IMR-90 (cell line): ENCODE measurements at regions not wholly inside any gene's neighbourhood (a gene's known extent, or its start where the extent isn't known, plus 50 kb on each side); places are given as distances from the start of the nearest gene placed in this dataset.

Experiments used
- ATAC-seq: fragments of 200-7000 bp; cut with Tn5 transposase; 2 replicates; pipeline ENCODE4 v1.9.1; 2020; ENCODE audit warnings: low read depth, mild to moderate bottlenecking, moderate library complexity
- BruUV-seq: library from RNA; stranded (reverse); fragments of 400-500 nt; replicated peaks from 2 replicates; lab custom pipeline; 2021; lab: Mats Ljungman, UMichigan
- CTCF ChIA-PET: fragments of 300-600 bp; formaldehyde crosslinking; extraction: SDS; loops from one replicate; lab custom pipeline; 2021; ENCODE audit warnings: antibody characterized with exemption; lab: Yijun Ruan, JAX
- POLR2A ChIA-PET: fragments of 300-600 bp; sonication (Branson Sonifier 250); formaldehyde crosslinking; loops from one replicate; lab custom pipeline; 2022; ENCODE audit warnings: antibody characterized with exemption; ENCODE audit not compliant: unreplicated experiment; lab: Charles Lee
- DNase-seq: peaks from one replicate; pipeline ENCODE4 v3.0.0; 2013
- H2AFZ ChIP-seq: replicated peaks from 2 replicates; pipeline ENCODE3; 2013; ENCODE audit warnings: low read length, mild to moderate bottlenecking; ENCODE audit not compliant: poor library complexity
- H2AK5ac ChIP-seq: 2 replicates; pipeline ENCODE4 v1.6.1; 2013; ENCODE audit warnings: low read depth, low read length, inconsistent platforms
- H2AK9ac ChIP-seq: replicated peaks from 2 replicates; pipeline ENCODE3; 2013; ENCODE audit warnings: mild to moderate bottlenecking, low read depth, low read length, moderate library complexity; ENCODE audit not compliant: poor library complexity
- H2BK120ac ChIP-seq: 2 replicates; pipeline ENCODE4 v1.6.1; 2013; ENCODE audit warnings: low read depth, low read length, inconsistent platforms
- H2BK15ac ChIP-seq: 3 replicates; pipeline ENCODE4 v1.6.1; 2013; ENCODE audit warnings: low read depth, low read length, inconsistent platforms
- H2BK20ac ChIP-seq: 2 replicates; pipeline ENCODE4 v1.6.1; 2013; ENCODE audit warnings: low read depth, mild to moderate bottlenecking, inconsistent platforms, low read length, moderate library complexity
- H2BK5ac ChIP-seq: 2 replicates; pipeline ENCODE4 v1.6.1; 2013; ENCODE audit warnings: mild to moderate bottlenecking, low read depth, low read length, inconsistent platforms; ENCODE audit not compliant: poor library complexity, severe bottlenecking
- H3K14ac ChIP-seq: replicated peaks from 2 replicates; pipeline ENCODE4 v1.6.1; 2013; ENCODE audit warnings: low read depth, low read length, inconsistent platforms
- H3K18ac ChIP-seq: 2 replicates; pipeline ENCODE4 v1.6.1; 2013; ENCODE audit warnings: low read depth, low read length, control low read depth
- H3K23ac ChIP-seq: 2 replicates; pipeline ENCODE4 v1.6.1; 2013; ENCODE audit warnings: low read depth, low read length, inconsistent platforms
- H3K27ac ChIP-seq: 2 replicates; pipeline ENCODE4 v1.5.1; 2013; ENCODE audit warnings: mild to moderate bottlenecking, control low read depth, low read length; ENCODE audit not compliant: insufficient read depth
- H3K27me3 ChIP-seq: 2 replicates; pipeline ENCODE4 v1.6.1; 2013; ENCODE audit warnings: low read length; ENCODE audit not compliant: control insufficient read depth, insufficient read depth
- H3K36me3 ChIP-seq: 2 replicates; pipeline ENCODE4 v1.6.1; 2013; ENCODE audit warnings: low read length, mixed read lengths; ENCODE audit not compliant: control insufficient read depth, insufficient read depth
- H3K4ac ChIP-seq: 2 replicates; pipeline ENCODE4 v1.6.1; 2013; ENCODE audit warnings: low read depth, low read length, inconsistent platforms
- H3K4me1 ChIP-seq: 2 replicates; pipeline ENCODE4 v1.6.1; 2013; ENCODE audit warnings: low read length, mixed read lengths; ENCODE audit not compliant: control insufficient read depth, insufficient read depth
- H3K4me2 ChIP-seq: 2 replicates; pipeline ENCODE4 v1.6.1; 2013; ENCODE audit warnings: low read depth, mild to moderate bottlenecking, control low read depth, low read length, moderate library complexity
- H3K4me3 ChIP-seq: 2 replicates; pipeline ENCODE4 v1.5.1; 2013; ENCODE audit warnings: low read depth, mild to moderate bottlenecking, control low read depth, low read length, moderate library complexity; ENCODE audit not compliant: insufficient read depth
- H3K56ac ChIP-seq: 2 replicates; pipeline ENCODE4 v1.6.1; 2013; ENCODE audit warnings: low read length, inconsistent platforms; ENCODE audit not compliant: insufficient read depth; ENCODE audit errors: extremely low read depth
- H3K79me1 ChIP-seq, 2 experiments: 2 replicates each; pipeline ENCODE4 v1.6.1; 2013; ENCODE audit warnings: low read length in 2 of 2, inconsistent platforms in 1 of 2, low read depth in 1 of 2
- H3K9ac ChIP-seq: 2 replicates; pipeline ENCODE4 v1.6.1; 2013; ENCODE audit warnings: low read depth, low read length, control low read depth
- H3K9me1 ChIP-seq: 2 replicates; pipeline ENCODE4 v1.6.1; 2013; ENCODE audit warnings: low read length, inconsistent platforms; ENCODE audit not compliant: insufficient read depth
- H3K9me3 ChIP-seq: 2 replicates; pipeline ENCODE4 v1.6.1; 2013; ENCODE audit warnings: low read length; ENCODE audit not compliant: control insufficient read depth, insufficient read depth
- H4K20me1 ChIP-seq: 2 replicates; pipeline ENCODE4 v1.6.1; 2013; ENCODE audit warnings: low read length, inconsistent platforms; ENCODE audit not compliant: insufficient read depth
- H4K5ac ChIP-seq: 2 replicates; pipeline ENCODE4 v1.6.1; 2013; ENCODE audit warnings: mild to moderate bottlenecking, low read depth, low read length, control low read depth
- H4K8ac ChIP-seq, 2 experiments: 2 replicates each; pipeline ENCODE4 v1.6.1; 2013; ENCODE audit warnings: low read depth in 2 of 2, low read length in 2 of 2, control low read depth in 1 of 2, inconsistent platforms in 1 of 2
- H4K91ac ChIP-seq: 2 replicates; pipeline ENCODE4 v1.6.1; 2013; ENCODE audit warnings: low read depth, low read length, inconsistent platforms; ENCODE audit not compliant: insufficient read depth
- BHLHE40 ChIP-seq: fragments of 150-350 bp; IDR thresholded peaks from 2 replicates; pipeline ENCODE4 v1.6.1; 2016; ENCODE audit warnings: mild to moderate bottlenecking, low read depth, low read length
- CHD1 ChIP-seq: IDR thresholded peaks from 2 replicates; pipeline ENCODE4 v1.6.1; 2012; ENCODE audit warnings: low read depth, low read length, improper control_type of control experiment
- MAZ ChIP-seq: IDR thresholded peaks from 2 replicates; pipeline ENCODE4 v1.6.1; 2012; ENCODE audit warnings: low read depth, mild to moderate bottlenecking, low read length, improper control_type of control experiment, moderate library complexity, borderline replicate concordance
- MXI1 ChIP-seq: IDR thresholded peaks from 2 replicates; pipeline ENCODE4 v1.6.1; 2012; ENCODE audit warnings: low read depth, mild to moderate bottlenecking, low read length, moderate library complexity, borderline replicate concordance
- NFE2L2 ChIP-seq: fragments of 150-350 bp; IDR thresholded peaks from 2 replicates; pipeline ENCODE4 v1.6.1; 2016; ENCODE audit warnings: low read depth, mild to moderate bottlenecking, low read length
- POLR2A ChIP-seq: IDR thresholded peaks from 2 replicates; pipeline ENCODE4 v1.6.1; 2012; ENCODE audit warnings: mild to moderate bottlenecking, low read depth, low read length
- RCOR1 ChIP-seq: IDR thresholded peaks from 2 replicates; pipeline ENCODE4 v1.6.1; 2012; ENCODE audit warnings: mild to moderate bottlenecking, low read length, improper control_type of control experiment; ENCODE audit not compliant: insufficient replicate concordance
- USF2 ChIP-seq: fragments of 150-350 bp; IDR thresholded peaks from 2 replicates; pipeline ENCODE4 v1.6.1; 2017; ENCODE audit warnings: mild to moderate bottlenecking, antibody characterized with exemption, low read length, low read depth
- WGBS, 2 experiments: methylation state at CpG; one replicate each; pipeline versions ENCODE4 v1.1.5 to v1.1.7; 2013; ENCODE audit warnings: missing lambda C conversion rate in 2 of 2; ENCODE audit not compliant: insufficient read length in 1 of 2; ENCODE audit errors: extremely low coverage in 2 of 2; 5-methylcytosine and 5-hydroxymethylcytosine counted together
- dilution Hi-C: fragments of 300-500 bp; cut with HindIII; formaldehyde crosslinking; loops from one replicate; pipeline ENCODE4 v1.14.3; 2018; ENCODE audit warnings: low sequenced_read_pairs; ENCODE audit not compliant: unreplicated experiment
- in situ Hi-C: fragments of 300-500 bp; cut with MboI; formaldehyde crosslinking; loops from 3 replicates; pipeline ENCODE4 v1.14.3; 2019; ENCODE audit warnings: low sequenced_read_pairs, inconsistent platforms, mixed read lengths
- intact Hi-C: fragments of 100-400 bp; cut with micrococcal nuclease; formaldehyde crosslinking; loops from 2 replicates; pipeline ENCODE4 v1.10.0; 2022
- TF ChIP-seq, protein P1 (sequence below): fragments of 150-350 bp; IDR thresholded peaks from 2 replicates; pipeline ENCODE4 v1.6.1; 2016; ENCODE audit warnings: low read depth, mild to moderate bottlenecking, low read length, moderate library complexity, borderline replicate concordance
- TF ChIP-seq, protein P2 (sequence below): conservative IDR thresholded peaks from 2 replicates; pipeline ENCODE4 v1.5.1; 2012; ENCODE audit warnings: mild to moderate bottlenecking, low read depth, low read length, improper control_type of control experiment

- Histone ChIP-seq H2AFZ (no peak overlapping the region), H3K23ac (no peak overlapping the region), H4K8ac (no peak overlapping the region), H3K4me1 (no peaks in the 10 kb centered on the region), H3K27ac (no peak overlapping the region), H2BK20ac (no peak overlapping the region), H3K79me1 (no peaks in the 10 kb centered on the region), H3K56ac (no peak overlapping the region), H2BK15ac (no peak overlapping the region), H3K27me3 (no peaks in the 10 kb centered on the region), H2AK9ac (no peak overlapping the region), H4K5ac (no peak overlapping the region), H2BK5ac (no peak overlapping the region), H3K9me3 (peaks cover 5% of the 10 kb centered on the region; the same call in 1 of the 2 replicates), H3K4me2 (no peak overlapping the region), H4K20me1 (no peaks in the 10 kb centered on the region), H3K4ac (no peak overlapping the region), H4K91ac (no peak overlapping the region), H3K9me1 (no peaks in the 10 kb centered on the region), H3K36me3 (no peaks in the 10 kb centered on the region), H3K4me3 (no peak overlapping the region), H2AK5ac (no peak overlapping the region), H2BK120ac (no peak overlapping the region), H3K18ac (no peak overlapping the region), H3K9ac (no peak overlapping the region), H3K14ac (no peak overlapping the region)
- intact Hi-C loops (no loop called here), in situ Hi-C loops (no loop called here), dilution Hi-C loops (no loop called here)
- BruUV-seq = no TSS peak
- ChIA-PET CTCF (no interaction called here), POLR2A (no interaction called here)
- no peak for DNase-seq
- WGBS, 2 experiments = no CpG with 5 or more reads among the region's 3 CpGs
- TF ChIP-seq USF2 (no peak), MXI1 (no peak), CHD1 (no peak), NFE2L2 (no peak), MAZ (no peak), BHLHE40 (no peak), POLR2A (no peak), RCOR1 (no peak)
- TF ChIP-seq, protein P1, sequence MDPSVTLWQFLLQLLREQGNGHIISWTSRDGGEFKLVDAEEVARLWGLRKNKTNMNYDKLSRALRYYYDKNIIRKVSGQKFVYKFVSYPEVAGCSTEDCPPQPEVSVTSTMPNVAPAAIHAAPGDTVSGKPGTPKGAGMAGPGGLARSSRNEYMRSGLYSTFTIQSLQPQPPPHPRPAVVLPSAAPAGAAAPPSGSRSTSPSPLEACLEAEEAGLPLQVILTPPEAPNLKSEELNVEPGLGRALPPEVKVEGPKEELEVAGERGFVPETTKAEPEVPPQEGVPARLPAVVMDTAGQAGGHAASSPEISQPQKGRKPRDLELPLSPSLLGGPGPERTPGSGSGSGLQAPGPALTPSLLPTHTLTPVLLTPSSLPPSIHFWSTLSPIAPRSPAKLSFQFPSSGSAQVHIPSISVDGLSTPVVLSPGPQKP = no peak
- TF ChIP-seq, protein P2, sequence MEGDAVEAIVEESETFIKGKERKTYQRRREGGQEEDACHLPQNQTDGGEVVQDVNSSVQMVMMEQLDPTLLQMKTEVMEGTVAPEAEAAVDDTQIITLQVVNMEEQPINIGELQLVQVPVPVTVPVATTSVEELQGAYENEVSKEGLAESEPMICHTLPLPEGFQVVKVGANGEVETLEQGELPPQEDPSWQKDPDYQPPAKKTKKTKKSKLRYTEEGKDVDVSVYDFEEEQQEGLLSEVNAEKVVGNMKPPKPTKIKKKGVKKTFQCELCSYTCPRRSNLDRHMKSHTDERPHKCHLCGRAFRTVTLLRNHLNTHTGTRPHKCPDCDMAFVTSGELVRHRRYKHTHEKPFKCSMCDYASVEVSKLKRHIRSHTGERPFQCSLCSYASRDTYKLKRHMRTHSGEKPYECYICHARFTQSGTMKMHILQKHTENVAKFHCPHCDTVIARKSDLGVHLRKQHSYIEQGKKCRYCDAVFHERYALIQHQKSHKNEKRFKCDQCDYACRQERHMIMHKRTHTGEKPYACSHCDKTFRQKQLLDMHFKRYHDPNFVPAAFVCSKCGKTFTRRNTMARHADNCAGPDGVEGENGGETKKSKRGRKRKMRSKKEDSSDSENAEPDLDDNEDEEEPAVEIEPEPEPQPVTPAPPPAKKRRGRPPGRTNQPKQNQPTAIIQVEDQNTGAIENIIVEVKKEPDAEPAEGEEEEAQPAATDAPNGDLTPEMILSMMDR = no peak
- ATAC-seq = no peak
Measured at GRCh38 chr2:59871830-59872229, 681.6 kb downstream of the BCL11A start.
